RWPE1 (cell line): ENCODE measurements at regions not wholly inside any gene's neighbourhood (a gene's known extent, or its start where the extent isn't known, plus 50 kb on each side); places are given as distances from the start of the nearest gene placed in this dataset.

Experiments
- CTCF ChIA-PET: fragments of 350-600 bp; sonication (Branson Sonifier 250); formaldehyde crosslinking; extraction: SDS; loops from one replicate; lab custom pipeline; 2021; lab: Yijun Ruan, JAX
- POLR2A ChIA-PET: fragments of 400-600 bp; formaldehyde crosslinking; extraction: SDS; loops from one replicate; lab custom pipeline; 2020; ENCODE audit warnings: antibody characterized with exemption; ENCODE audit not compliant: low non-redundant PET; lab: Yijun Ruan, JAX
- DNase-seq: peaks from one replicate; pipeline ENCODE4 v3.0.0; 2012; ENCODE audit warnings: low spot score
- H3K27ac ChIP-seq: fragments of 450-650 bp; 2 replicates; pipeline ENCODE4 v1.5.1; 2017
- TF ChIP-seq, protein P1 (sequence below): fragments of 450-650 bp; conservative IDR thresholded peaks from 2 replicates; pipeline ENCODE4 v1.5.1; 2017; ENCODE audit warnings: low read depth, mild to moderate bottlenecking

GRCh38 chr1:172980971-172981370 is 69.8 kb downstream of the TNFSF18 start:
- no peak overlapping the region for H3K27ac ChIP-seq
- POLR2A ChIA-PET: no interaction called here
- CTCF ChIA-PET: no interaction called here

More at GRCh38 chr1:172980971-172981370, 69.8 kb downstream of the TNFSF18 start:
- no peak for DNase-seq
- TF ChIP-seq, protein P1, sequence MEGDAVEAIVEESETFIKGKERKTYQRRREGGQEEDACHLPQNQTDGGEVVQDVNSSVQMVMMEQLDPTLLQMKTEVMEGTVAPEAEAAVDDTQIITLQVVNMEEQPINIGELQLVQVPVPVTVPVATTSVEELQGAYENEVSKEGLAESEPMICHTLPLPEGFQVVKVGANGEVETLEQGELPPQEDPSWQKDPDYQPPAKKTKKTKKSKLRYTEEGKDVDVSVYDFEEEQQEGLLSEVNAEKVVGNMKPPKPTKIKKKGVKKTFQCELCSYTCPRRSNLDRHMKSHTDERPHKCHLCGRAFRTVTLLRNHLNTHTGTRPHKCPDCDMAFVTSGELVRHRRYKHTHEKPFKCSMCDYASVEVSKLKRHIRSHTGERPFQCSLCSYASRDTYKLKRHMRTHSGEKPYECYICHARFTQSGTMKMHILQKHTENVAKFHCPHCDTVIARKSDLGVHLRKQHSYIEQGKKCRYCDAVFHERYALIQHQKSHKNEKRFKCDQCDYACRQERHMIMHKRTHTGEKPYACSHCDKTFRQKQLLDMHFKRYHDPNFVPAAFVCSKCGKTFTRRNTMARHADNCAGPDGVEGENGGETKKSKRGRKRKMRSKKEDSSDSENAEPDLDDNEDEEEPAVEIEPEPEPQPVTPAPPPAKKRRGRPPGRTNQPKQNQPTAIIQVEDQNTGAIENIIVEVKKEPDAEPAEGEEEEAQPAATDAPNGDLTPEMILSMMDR: no peak
